HG03520 (cell line): ENCODE measurements at regions not wholly inside any gene's neighbourhood (a gene's known extent, or its start where the extent isn't known, plus 50 kb on each side); places are given as distances from the start of the nearest gene placed in this dataset.
A peak's percentile ranks its signal among the peaks of the same experiment; 100 is the strongest.

Source experiments
- ATAC-seq: cut with Tn5 transposase; IDR thresholded peaks from one replicate; pipeline ENCODE4 v1.9.1; 2021; ENCODE audit warnings: mild to moderate bottlenecking, moderate library complexity; ENCODE audit not compliant: unreplicated experiment

DNA sequence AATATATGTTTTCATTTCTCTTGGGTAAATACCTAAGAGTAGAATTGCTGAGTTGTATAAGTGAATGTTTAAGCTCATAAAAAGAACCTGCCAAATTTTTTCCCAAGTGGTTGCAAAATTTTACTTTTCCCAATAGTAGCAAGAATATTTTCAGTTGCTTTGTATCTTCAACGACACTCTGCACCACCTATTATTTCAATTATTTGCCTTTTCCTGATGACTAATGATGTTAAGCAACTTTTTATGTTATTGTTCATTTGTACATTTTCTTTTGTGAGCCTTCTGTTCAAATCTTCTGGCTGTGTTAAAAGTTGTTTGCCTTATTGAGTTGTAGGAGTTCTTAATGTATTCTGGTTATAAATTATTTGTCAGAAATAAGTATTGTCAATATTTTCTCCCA, 299.1 kb upstream of the NRIP1 start:
- no peak for ATAC-seq

DNA sequence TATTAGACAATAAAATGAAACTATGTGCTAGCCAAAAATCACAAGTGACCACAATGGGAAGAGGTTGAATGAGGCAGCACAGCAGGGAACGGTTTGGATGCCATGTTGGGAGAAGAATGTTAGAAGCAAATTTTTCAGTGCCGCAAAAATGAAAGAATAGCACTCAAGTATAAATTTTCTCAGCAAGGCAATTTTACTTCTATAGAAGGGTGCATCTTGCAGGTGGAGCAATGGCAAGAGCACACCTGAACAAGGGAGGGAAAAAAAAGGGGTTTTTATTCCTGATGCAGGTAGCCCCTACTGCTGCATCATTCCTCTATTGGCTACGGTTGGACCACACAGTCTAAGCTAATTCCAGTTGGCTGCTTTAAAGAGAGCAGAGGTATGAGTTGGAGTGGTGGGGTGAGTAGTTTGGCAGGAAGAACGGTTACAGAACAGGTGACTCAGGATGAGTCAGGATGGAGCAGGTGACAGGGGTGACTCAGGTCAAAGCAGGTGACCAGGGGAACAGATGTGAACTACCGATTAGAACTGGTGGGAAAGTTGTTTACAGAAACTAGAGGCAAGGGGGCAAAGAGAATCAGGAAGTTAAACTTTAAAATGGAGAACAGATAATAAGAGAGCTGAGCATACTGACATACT, 301.1 kb upstream of the NRIP1 start:
- ATAC-seq, result no peak

DNA sequence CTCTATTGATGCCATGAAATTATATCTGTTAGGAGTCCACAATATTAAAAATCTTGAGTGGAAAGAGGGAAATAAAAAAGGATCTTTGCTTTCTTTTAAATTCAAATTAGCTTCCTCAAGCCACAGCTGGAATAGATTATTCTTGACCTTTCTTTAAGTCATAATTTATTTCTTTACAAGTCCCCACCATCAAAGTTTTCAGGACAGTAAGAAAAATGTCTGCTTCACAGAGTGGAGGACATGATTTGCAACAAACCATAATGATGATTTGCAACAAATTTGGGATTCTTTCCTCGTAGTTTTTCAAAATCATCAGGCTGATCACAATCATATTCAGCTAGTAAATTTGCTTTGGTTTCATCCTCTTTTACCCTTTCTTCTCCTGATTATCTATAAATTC, 301.8 kb upstream of the NRIP1 start:
- ATAC-seq, result no peak

DNA sequence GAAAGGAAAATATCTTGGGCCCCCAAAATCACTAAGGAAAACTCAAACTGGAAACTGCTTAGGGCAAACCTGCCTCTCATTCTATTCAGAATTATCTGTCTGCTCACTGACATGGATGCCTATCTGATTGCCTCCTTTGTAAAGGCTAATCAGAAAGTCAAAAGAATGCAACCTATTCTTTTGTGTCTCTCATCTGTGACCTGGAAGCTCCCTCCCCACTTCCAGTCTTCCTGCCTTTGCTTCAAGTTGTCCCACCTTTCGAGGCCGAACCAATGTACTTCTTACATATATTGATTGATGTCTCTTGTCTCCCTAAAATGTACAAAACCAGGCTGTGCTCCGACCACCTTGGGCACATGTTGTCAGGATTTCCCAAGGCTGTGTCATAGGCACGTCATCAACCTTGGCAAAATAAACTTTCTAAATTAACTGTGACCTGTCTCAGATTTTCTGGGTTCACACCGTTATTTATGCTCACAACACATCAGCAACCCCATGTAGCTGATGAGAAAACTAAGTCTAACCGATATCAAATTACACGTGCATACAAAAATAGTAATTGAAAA, 302.3 kb upstream of the NRIP1 start:
- ATAC-seq, result no peak

DNA sequence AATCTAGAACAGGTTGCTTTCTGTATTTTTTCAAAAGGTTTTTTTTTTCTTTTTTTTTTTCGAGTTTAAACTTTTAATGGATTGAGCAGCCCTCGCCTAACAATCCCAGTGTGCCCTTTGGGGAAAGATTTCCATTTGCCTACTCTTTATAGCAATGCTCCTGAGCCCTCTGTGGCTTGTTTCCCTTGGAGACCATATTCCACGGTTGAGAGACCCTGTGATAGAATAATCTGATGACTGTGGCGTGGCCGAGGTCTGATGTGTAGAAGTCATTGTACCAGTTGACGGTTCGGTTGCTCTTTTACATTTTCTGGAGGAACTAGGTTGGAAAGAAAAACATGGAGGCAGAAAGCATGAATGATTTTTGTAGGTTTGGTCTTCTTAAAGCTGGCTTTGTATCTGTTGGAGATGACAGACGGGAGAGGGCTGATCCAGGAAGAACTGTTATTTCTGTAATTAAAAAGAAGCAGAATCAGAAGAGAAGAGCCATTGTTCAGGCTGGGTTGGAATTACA, 305.7 kb upstream of the NRIP1 start:
- no peak for ATAC-seq

DNA sequence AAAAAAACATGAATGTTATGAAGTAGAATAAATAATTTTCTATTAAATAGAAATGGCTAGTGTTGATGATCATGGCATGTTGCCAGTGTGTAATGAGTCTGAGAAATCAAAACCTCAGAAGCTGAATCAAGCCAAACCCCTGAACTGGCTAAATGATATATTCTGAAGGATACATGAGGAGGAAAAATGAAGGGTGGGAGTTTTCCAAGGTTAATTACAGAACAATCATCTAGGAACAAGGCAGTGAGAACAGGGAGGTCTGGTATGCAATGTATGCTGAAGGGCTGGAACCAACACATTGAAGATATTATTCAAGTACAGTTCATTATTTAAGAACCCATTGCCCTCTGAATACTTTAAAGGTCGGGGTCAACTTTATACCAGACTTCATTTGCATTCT, 309.1 kb upstream of the NRIP1 start:
- no peak for ATAC-seq

DNA sequence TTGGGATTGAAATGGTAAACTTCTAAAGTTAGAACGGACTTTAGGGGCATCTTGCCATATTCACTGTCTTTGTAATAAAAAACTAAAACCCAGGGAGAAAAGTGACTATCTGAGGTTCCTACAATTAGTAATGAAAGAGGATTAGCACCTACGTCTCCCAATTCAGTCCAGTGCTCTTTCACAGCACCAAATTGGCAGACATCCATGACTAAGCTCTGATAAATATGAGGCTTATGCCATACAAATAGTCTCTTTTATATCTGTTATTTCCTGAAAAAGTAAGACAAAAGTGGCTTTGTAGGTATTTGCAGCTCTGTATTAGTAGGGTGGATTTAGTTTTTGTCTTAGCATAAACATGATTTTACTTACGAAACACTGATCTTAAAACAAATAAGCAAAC, 315.0 kb upstream of the NRIP1 start:
- ATAC-seq, result no peak

DNA sequence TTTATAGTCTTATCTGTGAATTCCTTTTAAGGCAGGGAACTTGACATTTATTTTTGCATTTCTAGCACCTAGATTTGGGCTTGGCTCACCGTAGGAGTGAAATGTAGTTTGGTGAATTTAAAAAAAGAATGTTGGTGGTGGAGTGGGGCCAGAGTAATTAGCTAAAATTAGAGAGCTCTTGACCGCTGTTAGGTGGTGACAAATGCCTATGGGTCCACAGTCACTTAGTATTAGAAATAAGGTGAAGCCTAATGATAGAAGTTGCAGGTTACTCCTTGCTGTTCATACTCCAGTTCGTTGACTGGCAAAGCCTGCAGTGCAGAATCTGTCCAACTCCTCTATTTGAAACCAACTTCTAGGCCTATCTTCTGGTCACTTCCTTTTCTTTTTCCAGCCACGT, 318.8 kb upstream of the NRIP1 start:
- no peak for ATAC-seq

DNA sequence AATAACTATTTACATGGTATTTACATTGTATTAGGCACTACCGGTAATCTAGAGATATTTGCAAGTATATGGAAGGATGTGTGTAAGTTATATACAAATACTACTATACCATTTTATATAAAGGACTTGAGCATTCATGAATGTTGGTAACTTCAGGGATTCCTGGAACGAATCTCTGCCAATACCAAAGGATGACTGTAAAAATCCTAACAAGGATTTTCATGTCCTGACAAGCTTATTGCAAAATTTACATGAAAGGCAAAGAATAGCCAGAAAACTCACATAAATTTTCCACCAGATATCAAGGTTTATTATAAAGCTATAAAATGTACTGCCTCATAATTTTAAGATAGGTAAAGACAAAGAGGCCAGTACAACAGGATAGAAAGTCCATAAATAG, 325.2 kb upstream of the NRIP1 start:
- ATAC-seq, result no peak

DNA sequence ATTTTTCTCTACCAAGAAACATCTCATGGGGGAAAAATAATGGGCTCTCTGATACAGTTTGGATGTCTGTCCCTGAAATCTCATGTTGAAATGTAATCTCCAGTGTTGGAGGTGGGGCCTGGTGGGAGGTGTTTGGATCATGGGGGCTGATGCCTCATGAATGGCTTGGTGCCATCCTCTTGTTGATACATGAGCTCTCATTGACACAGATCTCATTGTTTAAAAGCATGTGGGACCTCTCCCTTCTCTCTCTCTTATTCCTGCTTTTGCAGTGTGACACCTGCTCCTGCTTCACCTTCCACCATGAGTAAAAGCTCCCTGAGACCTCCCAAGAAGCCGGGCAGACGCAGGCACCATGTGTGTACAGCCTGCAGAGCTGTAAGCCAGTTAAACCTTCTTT, 332.5 kb upstream of the NRIP1 start:
- no peak for ATAC-seq

DNA sequence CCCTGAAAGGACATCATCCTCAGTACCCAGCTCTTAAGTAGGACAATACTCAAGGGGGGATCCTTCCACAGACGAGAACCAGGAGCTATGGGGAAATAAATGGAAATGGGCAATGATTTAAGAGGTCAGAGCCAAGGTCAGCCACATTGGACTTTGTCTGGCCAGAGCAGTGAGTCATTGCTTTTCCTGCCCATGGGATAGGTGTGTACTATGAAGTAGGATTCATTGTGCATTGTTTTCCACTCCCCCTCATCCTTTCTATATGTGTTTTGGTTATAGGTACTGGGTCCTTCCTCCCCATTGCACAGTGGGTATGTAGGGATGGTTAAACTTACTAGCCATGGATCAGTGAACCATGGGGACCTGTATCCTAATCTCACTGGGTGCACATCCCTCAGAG, 328.9 kb upstream of the USP25 start:
- no peak for ATAC-seq

DNA sequence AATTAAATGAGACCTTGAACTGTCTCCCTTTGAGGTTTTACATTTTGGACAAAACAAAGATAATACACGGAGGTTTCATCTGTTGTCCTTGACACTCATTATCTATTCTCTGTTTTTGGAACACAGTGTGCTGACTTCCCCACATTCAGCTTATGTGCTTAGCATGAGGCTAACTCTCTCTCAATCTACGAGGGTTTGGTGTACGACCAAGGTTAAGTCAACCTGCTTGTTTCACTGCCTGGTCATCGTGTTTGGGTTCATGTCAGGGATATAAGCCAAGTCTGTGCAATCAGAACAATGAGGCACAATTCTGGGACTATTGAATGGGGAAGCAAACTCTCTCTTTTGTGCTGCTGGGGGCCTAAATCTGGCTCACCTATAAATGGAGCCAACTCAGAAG, 328.5 kb upstream of the USP25 start:
- no peak for ATAC-seq

DNA sequence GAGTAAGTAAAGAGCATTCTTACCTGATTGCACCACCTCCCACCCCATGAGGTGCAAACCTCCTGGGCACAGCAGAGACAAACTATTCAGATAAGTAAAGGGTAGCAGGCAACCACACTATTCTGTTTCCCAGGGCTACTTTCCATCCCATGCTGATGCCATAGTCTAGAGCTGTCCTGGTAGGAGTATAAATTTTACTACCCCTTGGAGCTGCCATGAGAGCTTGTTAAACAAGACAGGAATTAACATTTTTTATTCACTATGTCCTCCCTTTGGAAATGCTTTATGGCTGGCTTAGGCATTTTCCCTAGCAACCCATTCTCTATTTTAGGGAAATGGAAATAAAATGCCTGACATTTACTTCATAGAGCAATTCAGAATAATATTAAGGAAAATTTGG, 324.6 kb upstream of the USP25 start:
- no peak for ATAC-seq

DNA sequence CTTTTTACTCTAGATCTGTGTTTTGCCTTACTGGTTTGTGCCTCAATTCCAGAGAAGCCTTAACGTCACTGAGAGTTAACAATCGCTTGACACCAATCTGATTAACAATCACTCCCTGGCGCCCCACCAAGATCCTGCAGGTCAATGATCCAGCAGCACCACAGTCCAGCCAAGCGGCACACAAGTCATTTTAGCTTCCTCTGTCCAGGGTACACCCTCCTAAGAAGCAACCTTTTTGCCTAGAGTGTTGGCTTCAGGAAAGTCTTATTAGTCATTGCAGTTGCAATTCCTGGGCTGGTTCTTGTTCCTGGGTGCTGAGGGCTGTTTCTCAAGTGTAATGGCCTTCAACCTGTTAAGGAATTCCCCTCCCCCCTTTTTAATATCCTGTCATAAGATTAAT, 323.0 kb upstream of the USP25 start:
- no peak for ATAC-seq

DNA sequence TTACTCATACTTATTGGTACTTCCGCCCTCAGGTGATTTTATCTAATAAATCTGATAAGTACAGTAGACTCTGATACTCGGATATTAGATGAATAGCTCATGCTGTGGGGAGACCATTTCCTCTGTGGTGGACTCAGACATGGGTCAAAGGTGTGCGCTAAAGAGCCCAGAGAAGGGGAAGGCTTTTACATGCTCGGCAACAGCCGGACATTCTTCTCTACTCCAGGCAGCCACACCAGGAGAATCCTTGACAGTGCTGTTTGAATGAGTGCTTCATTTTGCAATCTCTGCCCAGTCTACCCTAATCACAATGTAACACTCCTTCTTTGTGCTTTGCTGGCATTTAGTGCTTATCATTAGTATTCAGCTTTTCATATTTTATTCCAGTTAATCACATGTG, 322.2 kb upstream of the USP25 start:
- no peak for ATAC-seq

DNA sequence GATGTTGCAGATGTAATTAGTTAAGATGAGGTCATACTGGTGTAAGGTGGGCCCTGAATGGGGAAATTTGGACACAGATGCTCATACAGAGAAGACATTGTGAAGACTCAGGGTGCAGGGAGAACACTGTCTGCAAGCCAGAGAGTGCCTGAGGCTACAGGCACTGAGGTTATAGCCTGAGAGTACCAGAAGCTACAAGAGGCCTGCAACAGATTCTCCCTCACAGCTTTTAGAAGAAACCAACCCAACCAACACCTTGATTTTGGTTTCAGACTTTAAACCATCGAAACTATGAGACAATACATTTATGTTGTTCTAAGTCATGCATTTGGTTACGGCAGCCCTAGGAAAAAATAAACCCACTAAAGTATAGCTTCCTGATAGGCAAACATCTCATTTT, 321.7 kb upstream of the USP25 start:
- peak; percentile 95 for ATAC-seq

DNA sequence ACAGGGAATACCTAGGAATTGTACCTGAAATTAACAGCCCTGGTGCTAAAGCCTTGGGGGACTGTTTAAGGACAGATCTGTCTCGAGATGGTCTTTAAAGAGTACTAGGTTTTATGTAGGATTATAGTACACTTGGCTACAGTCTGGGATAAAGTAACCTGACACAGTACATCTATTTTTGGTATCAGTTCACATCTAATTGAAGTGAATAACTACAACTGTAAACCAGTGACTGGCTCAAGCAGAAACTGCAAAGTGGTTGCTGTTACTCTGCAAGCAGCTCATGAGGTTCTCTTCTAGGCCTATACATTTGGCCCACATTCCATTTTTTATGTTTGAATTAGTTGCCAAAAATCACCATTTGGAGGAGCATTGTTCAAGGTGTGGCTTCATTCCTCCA, 320.8 kb upstream of the USP25 start:
- ATAC-seq, result no peak

DNA sequence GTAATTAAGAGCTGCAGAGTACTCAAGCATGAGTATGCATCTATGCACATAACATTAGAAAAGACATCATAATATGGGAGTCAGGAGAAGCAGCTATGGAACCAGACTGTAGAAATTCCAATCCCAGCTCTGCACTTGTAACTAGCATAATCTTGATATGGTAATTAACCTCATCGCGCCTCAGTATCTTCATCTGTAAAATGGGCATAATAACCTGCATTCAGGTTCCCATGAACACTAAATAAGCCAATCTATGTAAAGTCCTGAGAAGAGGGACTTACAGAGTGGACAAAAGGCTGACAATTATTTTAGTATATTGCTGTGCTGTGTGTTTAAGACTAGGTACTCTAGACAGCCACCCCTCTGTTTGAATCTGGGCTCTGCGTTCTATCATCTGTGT, 318.9 kb upstream of the USP25 start:
- ATAC-seq, result no peak

DNA sequence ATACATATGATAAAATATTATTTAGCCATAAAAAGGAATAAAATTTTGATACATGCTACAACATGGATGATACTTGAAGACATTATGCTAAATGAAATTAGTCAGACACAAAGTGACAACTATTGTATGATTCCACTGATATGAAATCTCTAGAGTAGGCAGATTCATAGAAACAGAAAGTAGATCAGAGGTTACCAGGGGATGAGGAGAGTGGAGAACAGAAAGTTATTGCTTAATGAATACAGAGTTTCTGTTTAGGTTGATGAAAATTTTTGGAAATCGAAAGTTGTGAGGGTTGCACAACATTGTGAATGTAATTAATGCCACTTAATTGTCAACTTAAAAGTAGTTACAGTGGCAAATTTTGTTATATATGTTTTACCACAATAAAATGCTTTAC, 315.7 kb upstream of the USP25 start:
- no peak for ATAC-seq

DNA sequence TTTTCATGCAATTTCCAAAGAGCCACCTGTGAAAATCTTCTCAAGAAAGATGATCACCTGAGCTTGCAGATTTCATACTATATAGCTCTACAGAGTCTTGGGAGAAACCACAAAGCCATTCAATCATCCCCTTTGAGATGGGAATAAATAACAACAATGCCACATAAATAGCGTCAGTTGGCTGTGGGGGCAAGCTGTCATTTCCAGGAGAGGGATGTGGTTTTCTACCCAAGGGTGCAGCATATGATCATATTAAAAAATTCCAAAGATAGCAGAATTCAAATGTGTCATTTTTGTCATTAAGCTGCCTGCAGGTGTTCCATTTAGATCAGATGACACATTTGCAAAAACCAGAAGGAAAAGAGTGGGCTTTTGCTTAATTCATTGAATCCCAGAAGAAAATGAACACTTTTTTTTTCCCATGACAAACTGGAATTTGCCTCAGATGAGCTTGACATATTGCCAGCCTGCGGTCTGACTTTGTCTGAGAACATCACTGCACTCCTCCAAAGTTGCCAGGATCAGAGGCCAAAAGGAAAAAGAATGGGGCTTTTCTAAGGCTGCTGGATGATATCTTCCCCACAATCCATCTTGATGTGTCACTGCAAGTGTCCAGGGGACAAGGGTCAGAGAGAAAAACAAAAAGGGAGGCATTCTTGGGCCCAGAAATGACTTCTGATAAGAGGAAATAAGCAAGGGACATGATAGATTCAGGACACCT, 314.1 kb upstream of the USP25 start:
- ATAC-seq, result no peak

DNA sequence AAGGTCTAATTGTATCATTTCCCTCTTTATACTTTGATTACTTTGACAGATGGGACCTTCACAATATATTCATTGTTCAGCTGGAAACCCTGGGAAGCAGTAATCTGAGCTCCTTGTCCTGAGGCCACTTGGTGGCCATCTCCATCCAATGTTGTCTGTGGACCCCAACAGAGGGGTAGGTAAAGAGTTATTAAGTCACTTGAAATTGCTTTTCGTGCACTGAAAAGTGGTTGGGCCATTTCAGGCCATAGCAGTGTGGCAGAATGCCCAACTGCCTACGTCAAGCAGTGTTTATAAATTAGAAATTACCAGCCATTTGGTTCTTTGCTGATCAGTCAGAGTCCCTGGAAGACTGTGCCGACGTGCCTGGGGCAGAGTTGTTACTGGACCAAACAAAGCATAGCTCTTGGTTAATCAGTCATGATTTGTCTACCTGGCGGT, 308.3 kb upstream of the USP25 start:
- ATAC-seq, result no peak

DNA sequence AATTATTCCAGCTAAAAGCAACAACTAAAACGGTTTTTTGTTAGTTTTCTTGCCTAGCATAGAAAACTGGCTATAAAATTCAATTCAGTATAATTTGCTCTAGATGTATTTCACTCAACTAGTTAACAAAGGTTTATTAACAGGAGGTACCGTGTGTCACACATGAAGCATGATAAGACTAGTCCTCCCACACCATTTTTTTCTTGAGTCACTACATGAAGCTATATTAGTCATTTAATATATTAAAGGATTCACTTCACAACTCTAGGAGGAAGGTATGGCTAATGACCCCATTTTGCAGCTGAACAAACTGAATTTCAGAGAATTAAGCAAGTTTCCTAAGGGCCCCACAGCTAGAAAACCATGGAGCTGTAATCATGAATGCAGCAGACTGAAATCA, 307.8 kb upstream of the USP25 start:
- ATAC-seq, result no peak
